ENCODE measurements at regions not wholly inside any gene's neighbourhood (a gene's known extent, or its start where the extent isn't known, plus 50 kb on each side); places are given as distances from the start of the nearest gene placed in this dataset.

DNA sequence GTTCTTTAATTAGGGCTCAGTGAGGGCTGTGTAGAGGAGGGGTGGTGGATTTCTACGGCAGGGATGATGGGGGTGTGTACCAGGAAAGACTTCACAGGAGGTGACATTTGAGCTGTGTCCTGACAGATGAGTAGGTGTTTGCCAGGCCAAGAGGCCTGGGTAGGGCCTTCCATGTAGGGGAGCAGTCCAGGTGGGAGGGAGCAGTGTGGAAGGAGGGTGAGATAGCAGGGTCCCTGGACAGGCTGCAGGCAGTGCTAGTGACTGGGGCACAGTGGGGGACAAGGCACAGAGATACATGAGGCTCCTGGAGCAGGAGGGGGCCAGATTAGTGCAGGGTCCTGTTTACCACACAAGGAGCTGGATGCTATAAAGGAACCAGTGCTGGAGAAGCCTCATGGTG, 147.9 kb upstream of the CADM1 start:
- TF ChIP-seq RAD21 (IDR thresholded peaks at IDR 0.05; ENCODE audit: low read depth) = no peak
- TF ChIP-seq TAF1 (IDR thresholded peaks at IDR 0.05; ENCODE audit: low read depth) = no peak
- TF ChIP-seq, protein P1, sequence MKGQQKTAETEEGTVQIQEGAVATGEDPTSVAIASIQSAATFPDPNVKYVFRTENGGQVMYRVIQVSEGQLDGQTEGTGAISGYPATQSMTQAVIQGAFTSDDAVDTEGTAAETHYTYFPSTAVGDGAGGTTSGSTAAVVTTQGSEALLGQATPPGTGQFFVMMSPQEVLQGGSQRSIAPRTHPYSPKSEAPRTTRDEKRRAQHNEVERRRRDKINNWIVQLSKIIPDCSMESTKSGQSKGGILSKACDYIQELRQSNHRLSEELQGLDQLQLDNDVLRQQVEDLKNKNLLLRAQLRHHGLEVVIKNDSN (IDR thresholded peaks at IDR 0.05) = no peak
- TF ChIP-seq EGR1 (IDR thresholded peaks at IDR 0.05) = no peak

DNA sequence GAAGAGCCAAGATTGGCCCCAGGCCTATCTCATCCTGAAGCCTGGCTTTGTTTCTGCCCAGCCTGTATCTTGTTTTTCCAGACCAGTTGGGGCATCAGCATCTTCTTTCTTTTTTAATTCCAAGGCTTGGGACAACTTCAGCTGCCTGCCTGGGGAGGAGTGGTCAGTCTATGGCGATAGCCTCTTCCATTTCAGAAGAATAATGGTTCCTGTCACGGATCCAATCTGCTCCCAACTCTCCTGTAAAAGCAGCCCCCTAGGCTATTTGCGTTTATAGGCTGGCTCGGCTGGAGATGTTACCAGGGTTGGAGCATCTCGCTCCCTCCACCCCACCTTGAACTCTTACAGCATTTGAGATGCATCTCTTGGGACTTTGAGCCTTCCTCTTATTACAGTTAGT, 145.2 kb upstream of the CADM1 start:
- TF ChIP-seq TCF12 (IDR thresholded peaks at IDR 0.05; ENCODE audit: low read depth) (no peak), CREB1 (IDR thresholded peaks at IDR 0.05; ENCODE audit: low read depth) (no peak), EP300 (IDR thresholded peaks at IDR 0.05; ENCODE audit: borderline replicate concordance) (no peak), TAF1 (IDR thresholded peaks at IDR 0.05; ENCODE audit: low read depth) (no peak), FOXM1 (IDR thresholded peaks at IDR 0.05; ENCODE audit: borderline replicate concordance, low read depth) (no peak), ZBTB7A (IDR thresholded peaks at IDR 0.05; ENCODE audit: low read depth) (no peak), YY1 (IDR thresholded peaks at IDR 0.05; ENCODE audit: low read depth) (no peak), NFIC (IDR thresholded peaks at IDR 0.05) (no peak), RAD21 (IDR thresholded peaks at IDR 0.05; ENCODE audit: low read depth) (no peak), TEAD4 (IDR thresholded peaks at IDR 0.05) (no peak), EGR1 (IDR thresholded peaks at IDR 0.05) (no peak), CEBPB (IDR thresholded peaks at IDR 0.05) (no peak)
- TF ChIP-seq, protein P2, sequence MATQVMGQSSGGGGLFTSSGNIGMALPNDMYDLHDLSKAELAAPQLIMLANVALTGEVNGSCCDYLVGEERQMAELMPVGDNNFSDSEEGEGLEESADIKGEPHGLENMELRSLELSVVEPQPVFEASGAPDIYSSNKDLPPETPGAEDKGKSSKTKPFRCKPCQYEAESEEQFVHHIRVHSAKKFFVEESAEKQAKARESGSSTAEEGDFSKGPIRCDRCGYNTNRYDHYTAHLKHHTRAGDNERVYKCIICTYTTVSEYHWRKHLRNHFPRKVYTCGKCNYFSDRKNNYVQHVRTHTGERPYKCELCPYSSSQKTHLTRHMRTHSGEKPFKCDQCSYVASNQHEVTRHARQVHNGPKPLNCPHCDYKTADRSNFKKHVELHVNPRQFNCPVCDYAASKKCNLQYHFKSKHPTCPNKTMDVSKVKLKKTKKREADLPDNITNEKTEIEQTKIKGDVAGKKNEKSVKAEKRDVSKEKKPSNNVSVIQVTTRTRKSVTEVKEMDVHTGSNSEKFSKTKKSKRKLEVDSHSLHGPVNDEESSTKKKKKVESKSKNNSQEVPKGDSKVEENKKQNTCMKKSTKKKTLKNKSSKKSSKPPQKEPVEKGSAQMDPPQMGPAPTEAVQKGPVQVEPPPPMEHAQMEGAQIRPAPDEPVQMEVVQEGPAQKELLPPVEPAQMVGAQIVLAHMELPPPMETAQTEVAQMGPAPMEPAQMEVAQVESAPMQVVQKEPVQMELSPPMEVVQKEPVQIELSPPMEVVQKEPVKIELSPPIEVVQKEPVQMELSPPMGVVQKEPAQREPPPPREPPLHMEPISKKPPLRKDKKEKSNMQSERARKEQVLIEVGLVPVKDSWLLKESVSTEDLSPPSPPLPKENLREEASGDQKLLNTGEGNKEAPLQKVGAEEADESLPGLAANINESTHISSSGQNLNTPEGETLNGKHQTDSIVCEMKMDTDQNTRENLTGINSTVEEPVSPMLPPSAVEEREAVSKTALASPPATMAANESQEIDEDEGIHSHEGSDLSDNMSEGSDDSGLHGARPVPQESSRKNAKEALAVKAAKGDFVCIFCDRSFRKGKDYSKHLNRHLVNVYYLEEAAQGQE (IDR thresholded peaks at IDR 0.05; ENCODE audit: low read depth) = no peak
- TF ChIP-seq, protein P3, sequence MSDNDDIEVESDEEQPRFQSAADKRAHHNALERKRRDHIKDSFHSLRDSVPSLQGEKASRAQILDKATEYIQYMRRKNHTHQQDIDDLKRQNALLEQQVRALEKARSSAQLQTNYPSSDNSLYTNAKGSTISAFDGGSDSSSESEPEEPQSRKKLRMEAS (IDR thresholded peaks at IDR 0.05) = no peak
- TF ChIP-seq, protein P1 (IDR thresholded peaks at IDR 0.05) = no peak

DNA sequence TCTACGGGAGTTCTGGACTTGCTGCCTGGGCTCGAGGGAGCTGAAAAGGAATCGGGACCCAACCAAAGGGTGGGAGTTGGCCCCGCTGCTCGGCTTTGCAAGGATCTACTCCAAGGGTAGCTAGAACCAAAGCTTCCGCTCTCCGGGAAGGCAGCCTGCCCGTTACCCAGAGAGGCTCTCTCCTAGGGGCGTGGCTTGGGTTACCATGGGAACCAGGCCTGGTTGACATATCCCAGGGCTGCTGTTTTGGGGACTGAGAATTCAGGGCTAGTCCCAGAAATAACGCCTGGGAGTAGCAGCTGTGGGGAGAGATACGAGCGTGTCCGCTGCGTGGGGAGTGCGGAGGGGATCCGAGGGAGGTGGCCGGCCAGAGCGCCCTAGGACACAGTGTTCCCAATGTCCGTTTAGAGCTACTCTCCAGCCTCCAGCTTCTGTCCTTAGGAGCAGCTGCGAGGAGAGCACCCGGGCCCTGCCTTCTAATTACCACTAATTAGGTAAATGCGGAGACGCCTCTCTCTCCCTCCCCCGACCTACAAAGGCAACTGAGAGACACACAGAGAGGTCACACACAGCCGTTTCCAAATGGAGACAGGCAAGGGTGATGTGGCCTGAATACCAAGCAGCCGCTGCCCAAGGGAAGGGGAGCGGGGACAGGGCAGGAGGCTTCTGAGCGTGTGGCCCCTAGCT, 141.6 kb upstream of the CADM1 start:
- TF ChIP-seq YY1 (IDR thresholded peaks at IDR 0.05; ENCODE audit: low read depth) (no peak), NFIC (IDR thresholded peaks at IDR 0.05) (no peak), FOXM1 (IDR thresholded peaks at IDR 0.05; ENCODE audit: borderline replicate concordance, low read depth) (no peak), TAF1 (IDR thresholded peaks at IDR 0.05; ENCODE audit: low read depth) (no peak), CREB1 (IDR thresholded peaks at IDR 0.05; ENCODE audit: low read depth) (no peak), RAD21 (IDR thresholded peaks at IDR 0.05; ENCODE audit: low read depth) (no peak), ZBTB7A (IDR thresholded peaks at IDR 0.05; ENCODE audit: low read depth) (no peak), TCF12 (IDR thresholded peaks at IDR 0.05; ENCODE audit: low read depth) (no peak), TEAD4 (IDR thresholded peaks at IDR 0.05) (no peak), CEBPB (IDR thresholded peaks at IDR 0.05) (no peak), EP300 (IDR thresholded peaks at IDR 0.05; ENCODE audit: borderline replicate concordance) (no peak), EGR1 (IDR thresholded peaks at IDR 0.05) (no peak)
- TF ChIP-seq, protein P2 (IDR thresholded peaks at IDR 0.05; ENCODE audit: low read depth) = no peak
- TF ChIP-seq, protein P3 (IDR thresholded peaks at IDR 0.05) = no peak
- TF ChIP-seq, protein P1 (IDR thresholded peaks at IDR 0.05) = no peak

DNA sequence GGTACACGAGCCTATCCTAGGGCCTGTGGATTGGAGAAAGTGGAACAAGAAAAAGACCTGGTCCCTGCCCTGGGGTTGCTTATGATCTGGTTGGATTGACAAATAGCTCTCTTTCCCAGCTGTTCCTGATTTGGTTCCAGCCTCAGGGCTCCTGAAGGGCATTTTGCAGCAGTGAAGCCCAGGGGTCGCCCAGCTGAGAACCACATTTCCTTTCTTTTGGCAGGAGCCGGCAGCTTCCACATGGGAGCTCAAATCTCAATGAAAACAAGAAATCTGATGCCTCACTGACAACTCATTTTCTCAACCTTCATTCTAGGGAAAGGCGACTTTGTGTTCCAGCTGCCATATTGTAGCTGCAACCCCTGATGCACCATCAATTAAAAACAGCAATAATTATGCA, 140.6 kb upstream of the CADM1 start:
- TF ChIP-seq TEAD4 (IDR thresholded peaks at IDR 0.05) (no peak), CEBPB (IDR thresholded peaks at IDR 0.05) (no peak), NFIC (IDR thresholded peaks at IDR 0.05) (no peak), FOXM1 (IDR thresholded peaks at IDR 0.05; ENCODE audit: borderline replicate concordance, low read depth) (no peak), RAD21 (IDR thresholded peaks at IDR 0.05; ENCODE audit: low read depth) (no peak), CREB1 (IDR thresholded peaks at IDR 0.05; ENCODE audit: low read depth) (no peak), EGR1 (IDR thresholded peaks at IDR 0.05) (no peak), EP300 (IDR thresholded peaks at IDR 0.05; ENCODE audit: borderline replicate concordance) (no peak), TAF1 (IDR thresholded peaks at IDR 0.05; ENCODE audit: low read depth) (no peak), TCF12 (IDR thresholded peaks at IDR 0.05; ENCODE audit: low read depth) (no peak), YY1 (IDR thresholded peaks at IDR 0.05; ENCODE audit: low read depth) (no peak)
- TF ChIP-seq, protein P3 (IDR thresholded peaks at IDR 0.05) = no peak
- TF ChIP-seq, protein P2 (IDR thresholded peaks at IDR 0.05; ENCODE audit: low read depth) = no peak
- TF ChIP-seq, protein P1 (IDR thresholded peaks at IDR 0.05) = no peak

Data from Ishikawa (cell line).